ENCODE measurements at regions not wholly inside any gene's neighbourhood (a gene's known extent, or its start where the extent isn't known, plus 50 kb on each side); places are given as distances from the start of the nearest gene placed in this dataset.
"Not testable (repeated sequence)": the region's sequence is repeated elsewhere in the genome, so short reads cannot be mapped to it uniquely, and the experiment has no call there.

GRCh38 chr6:852216-852615 lies 159.3 kb upstream of the EXOC2 start:
- H3K9ac ChIP-seq (ENCODE audit: low read length in 5 of 5); H3K4me3 ChIP-seq (ENCODE audit: low read depth in 1 of 5, low read length in 5 of 5); H3K9me3 ChIP-seq (ENCODE audit: control insufficient read depth in 5 of 5, low read length in 5 of 5); H3K27me3 ChIP-seq (ENCODE audit: control insufficient read depth in 5 of 5, insufficient read depth in 4 of 5, low read length in 5 of 5); H3K4me1 ChIP-seq (ENCODE audit: control insufficient read depth in 5 of 5, insufficient read depth in 5 of 5, low read length in 5 of 5); H3K36me3 ChIP-seq (ENCODE audit: control insufficient read depth in 5 of 5, insufficient read depth in 5 of 5, low read length in 5 of 5); H3K27ac ChIP-seq (ENCODE audit: low read depth, low read length): not testable (repeated sequence)

- peaks cover 0 to 2% (median 0%) of the 10 kb centered on the region in 5 donors for H3K27me3 ChIP-seq (ENCODE audit: control insufficient read depth in 5 of 5, insufficient read depth in 4 of 5, low read length in 5 of 5)
- H3K4me3 ChIP-seq (ENCODE audit: low read depth in 1 of 5, low read length in 5 of 5), result no peak overlapping the region
- no peaks in the 10 kb centered on the region for H3K36me3 ChIP-seq (ENCODE audit: control insufficient read depth in 5 of 5, insufficient read depth in 5 of 5, low read length in 5 of 5)
- H3K27ac ChIP-seq (ENCODE audit: low read depth, low read length), result no peak overlapping the region
- H3K9ac ChIP-seq (ENCODE audit: low read length in 5 of 5), result no peak overlapping the region
- H3K4me1 ChIP-seq (ENCODE audit: control insufficient read depth in 5 of 5, insufficient read depth in 5 of 5, low read length in 5 of 5), result peaks cover 0 to 5% (median 0%) of the 10 kb centered on the region in 5 donors
- H3K9me3 ChIP-seq (ENCODE audit: control insufficient read depth in 5 of 5, low read length in 5 of 5), result no peaks in the 10 kb centered on the region
Observed at GRCh38 chr6:849075-849506, 156.2 kb upstream of the EXOC2 start.

GRCh38 chr6:845566-845965 lies 152.6 kb upstream of the EXOC2 start:
- H3K27me3 ChIP-seq (ENCODE audit: control insufficient read depth in 5 of 5, insufficient read depth in 4 of 5, low read length in 5 of 5), result peaks cover 0 to 2% (median 0%) of the 10 kb centered on the region in 5 donors
- no peak overlapping the region for H3K27ac ChIP-seq (ENCODE audit: low read depth, low read length)
- H3K4me3 ChIP-seq (ENCODE audit: low read depth in 1 of 5, low read length in 5 of 5), result no peak overlapping the region
- H3K4me1 ChIP-seq (ENCODE audit: control insufficient read depth in 5 of 5, insufficient read depth in 5 of 5, low read length in 5 of 5), result peaks cover 0 to 5% (median 0%) of the 10 kb centered on the region in 5 donors
- H3K9me3 ChIP-seq (ENCODE audit: control insufficient read depth in 5 of 5, low read length in 5 of 5), result no peaks in the 10 kb centered on the region
- no peak overlapping the region for H3K9ac ChIP-seq (ENCODE audit: low read length in 5 of 5)
- H3K36me3 ChIP-seq (ENCODE audit: control insufficient read depth in 5 of 5, insufficient read depth in 5 of 5, low read length in 5 of 5), result no peaks in the 10 kb centered on the region

- Histone ChIP-seq H3K36me3 (ENCODE audit: control insufficient read depth in 5 of 5, insufficient read depth in 5 of 5, low read length in 5 of 5) (no peaks in the 10 kb centered on the region), H3K9ac (ENCODE audit: low read length in 5 of 5) (no peak overlapping the region), H3K4me1 (ENCODE audit: control insufficient read depth in 5 of 5, insufficient read depth in 5 of 5, low read length in 5 of 5) (peaks cover 0 to 5% (median 0%) of the 10 kb centered on the region in 5 donors), H3K9me3 (ENCODE audit: control insufficient read depth in 5 of 5, low read length in 5 of 5) (peaks cover 0 to 4% (median 0%) of the 10 kb centered on the region in 5 donors), H3K4me3 (ENCODE audit: low read depth in 1 of 5, low read length in 5 of 5) (no peak overlapping the region), H3K27me3 (ENCODE audit: control insufficient read depth in 5 of 5, insufficient read depth in 4 of 5, low read length in 5 of 5) (peaks cover 0 to 2% (median 0%) of the 10 kb centered on the region in 5 donors), H3K27ac (ENCODE audit: low read depth, low read length) (no peak overlapping the region)
Observed at GRCh38 chr6:845101-845500, 152.2 kb upstream of the EXOC2 start.

- H3K9me3 ChIP-seq (ENCODE audit: control insufficient read depth in 5 of 5, low read length in 5 of 5), result peaks cover 0 to 8% (median 0%) of the 10 kb centered on the region in 5 donors
- H3K27me3 ChIP-seq (ENCODE audit: control insufficient read depth in 5 of 5, insufficient read depth in 4 of 5, low read length in 5 of 5), result no peaks in the 10 kb centered on the region
- no peak overlapping the region for H3K27ac ChIP-seq (ENCODE audit: low read depth, low read length)
- no peaks in the 10 kb centered on the region for H3K4me1 ChIP-seq (ENCODE audit: control insufficient read depth in 5 of 5, insufficient read depth in 5 of 5, low read length in 5 of 5)
- H3K4me3 ChIP-seq (ENCODE audit: low read depth in 1 of 5, low read length in 5 of 5), result no peak overlapping the region
- no peak overlapping the region for H3K9ac ChIP-seq (ENCODE audit: low read length in 5 of 5)
- no peaks in the 10 kb centered on the region for H3K36me3 ChIP-seq (ENCODE audit: control insufficient read depth in 5 of 5, insufficient read depth in 5 of 5, low read length in 5 of 5)
Observed at GRCh38 chr6:842141-842540, 149.2 kb upstream of the EXOC2 start.

- H3K27ac ChIP-seq (ENCODE audit: low read depth, low read length), result no peak overlapping the region
- H3K4me3 ChIP-seq (ENCODE audit: low read depth in 1 of 5, low read length in 5 of 5), result no peak overlapping the region
- H3K27me3 ChIP-seq (ENCODE audit: control insufficient read depth in 5 of 5, insufficient read depth in 4 of 5, low read length in 5 of 5), result no peaks in the 10 kb centered on the region
- H3K9ac ChIP-seq (ENCODE audit: low read length in 5 of 5), result no peak overlapping the region
- H3K9me3 ChIP-seq (ENCODE audit: control insufficient read depth in 5 of 5, low read length in 5 of 5), result peaks cover 0 to 8% (median 0%) of the 10 kb centered on the region in 5 donors
- H3K36me3 ChIP-seq (ENCODE audit: control insufficient read depth in 5 of 5, insufficient read depth in 5 of 5, low read length in 5 of 5), result no peaks in the 10 kb centered on the region
- H3K4me1 ChIP-seq (ENCODE audit: control insufficient read depth in 5 of 5, insufficient read depth in 5 of 5, low read length in 5 of 5), result no peaks in the 10 kb centered on the region
Observed at GRCh38 chr6:841569-841968, 148.6 kb upstream of the EXOC2 start.

GRCh38 chr6:839201-839600 lies 146.3 kb upstream of the EXOC2 start:
- no peak overlapping the region for H3K4me3 ChIP-seq (ENCODE audit: low read depth in 1 of 5, low read length in 5 of 5)
- no peak overlapping the region for H3K27ac ChIP-seq (ENCODE audit: low read depth, low read length)
- H3K36me3 ChIP-seq (ENCODE audit: control insufficient read depth in 5 of 5, insufficient read depth in 5 of 5, low read length in 5 of 5), result no peaks in the 10 kb centered on the region

GRCh38 chr6:837380-837779 lies 144.4 kb upstream of the EXOC2 start:
- peaks cover 0 to 6% (median 0%) of the 10 kb centered on the region in 5 donors for H3K4me1 ChIP-seq (ENCODE audit: control insufficient read depth in 5 of 5, insufficient read depth in 5 of 5, low read length in 5 of 5)
- no peak overlapping the region for H3K9ac ChIP-seq (ENCODE audit: low read length in 5 of 5)
- no peak overlapping the region for H3K4me3 ChIP-seq (ENCODE audit: low read depth in 1 of 5, low read length in 5 of 5)
- H3K27ac ChIP-seq (ENCODE audit: low read depth, low read length), result no peak overlapping the region
- H3K36me3 ChIP-seq (ENCODE audit: control insufficient read depth in 5 of 5, insufficient read depth in 5 of 5, low read length in 5 of 5), result no peaks in the 10 kb centered on the region
- peaks cover 0 to 8% (median 3%) of the 10 kb centered on the region in 5 donors for H3K9me3 ChIP-seq (ENCODE audit: control insufficient read depth in 5 of 5, low read length in 5 of 5)
- H3K27me3 ChIP-seq (ENCODE audit: control insufficient read depth in 5 of 5, insufficient read depth in 4 of 5, low read length in 5 of 5), result no peaks in the 10 kb centered on the region

More at GRCh38 chr6:839201-839600, 146.3 kb upstream of the EXOC2 start:
- Histone ChIP-seq H3K9ac (ENCODE audit: low read length in 5 of 5) (no peak overlapping the region), H3K9me3 (ENCODE audit: control insufficient read depth in 5 of 5, low read length in 5 of 5) (peaks cover 0 to 8% (median under 1%) of the 10 kb centered on the region in 5 donors), H3K27me3 (ENCODE audit: control insufficient read depth in 5 of 5, insufficient read depth in 4 of 5, low read length in 5 of 5) (no peaks in the 10 kb centered on the region), H3K4me1 (ENCODE audit: control insufficient read depth in 5 of 5, insufficient read depth in 5 of 5, low read length in 5 of 5) (peaks cover 0 to 6% (median 0%) of the 10 kb centered on the region in 5 donors)

- Histone ChIP-seq H3K27ac (ENCODE audit: low read depth, low read length) (no peak overlapping the region), H3K27me3 (ENCODE audit: control insufficient read depth in 5 of 5, insufficient read depth in 4 of 5, low read length in 5 of 5) (no peaks in the 10 kb centered on the region), H3K4me3 (ENCODE audit: low read depth in 1 of 5, low read length in 5 of 5) (no peak overlapping the region), H3K36me3 (ENCODE audit: control insufficient read depth in 5 of 5, insufficient read depth in 5 of 5, low read length in 5 of 5) (no peaks in the 10 kb centered on the region), H3K9me3 (ENCODE audit: control insufficient read depth in 5 of 5, low read length in 5 of 5) (peaks cover 0 to 12% (median 5%) of the 10 kb centered on the region in 5 donors), H3K9ac (ENCODE audit: low read length in 5 of 5) (no peak overlapping the region), H3K4me1 (ENCODE audit: control insufficient read depth in 5 of 5, insufficient read depth in 5 of 5, low read length in 5 of 5) (peaks cover 0 to 6% (median 0%) of the 10 kb centered on the region in 5 donors)
Observed at GRCh38 chr6:836276-836853, 143.4 kb upstream of the EXOC2 start.

GRCh38 chr6:835476-836160 lies 142.7 kb upstream of the EXOC2 start:
- Histone ChIP-seq H3K27ac (ENCODE audit: low read depth, low read length) (no peak overlapping the region), H3K4me1 (ENCODE audit: control insufficient read depth in 5 of 5, insufficient read depth in 5 of 5, low read length in 5 of 5) (peaks cover 0 to 6% (median 0%) of the 10 kb centered on the region in 5 donors), H3K9ac (ENCODE audit: low read length in 5 of 5) (no peak overlapping the region)

More at GRCh38 chr6:835476-836160, 142.7 kb upstream of the EXOC2 start:
- Histone ChIP-seq H3K36me3 (ENCODE audit: control insufficient read depth in 5 of 5, insufficient read depth in 5 of 5, low read length in 5 of 5) (no peaks in the 10 kb centered on the region), H3K9me3 (ENCODE audit: control insufficient read depth in 5 of 5, low read length in 5 of 5) (peaks cover 0 to 13% (median 5%) of the 10 kb centered on the region in 5 donors), H3K4me3 (ENCODE audit: low read depth in 1 of 5, low read length in 5 of 5) (no peak overlapping the region), H3K27me3 (ENCODE audit: control insufficient read depth in 5 of 5, insufficient read depth in 4 of 5, low read length in 5 of 5) (no peaks in the 10 kb centered on the region)
